Peyer's patch (tissue), 4 donors: ENCODE measurements at regions not wholly inside any gene's neighbourhood (a gene's known extent, or its start where the extent isn't known, plus 50 kb on each side); places are given as distances from the start of the nearest gene placed in this dataset.
A peak's percentile ranks its signal among the peaks of the same experiment; 100 is the strongest.

Experiments used
- DNase-seq, 3 donors: peaks; one replicate each; pipeline ENCODE4 v3.0.0-alpha.2; 2017 to 2019
- H3K27ac ChIP-seq, 4 donors: fragments of 200-600 bp; sonication (generic); one replicate each; pipeline ENCODE4 v1.5.1; 2016 to 2019
- H3K27me3 ChIP-seq, 2 donors: fragments of 200-600 bp; sonication (generic); one replicate each; pipeline ENCODE4 v1.5.1; 2019
- H3K36me3 ChIP-seq, 3 donors: fragments of 200-600 bp; sonication (generic); one replicate each; pipeline ENCODE4 v1.5.1; 2016 to 2019
- H3K4me1 ChIP-seq, 4 donors: fragments of 200-600 bp; sonication (generic); one replicate each; pipeline ENCODE4 v1.5.1; 2016 to 2019
- H3K4me3 ChIP-seq, 4 donors: fragments of 200-600 bp; sonication (generic); 1 replicate in 3 of 4; 2 replicates in 1 of 4; pipeline ENCODE4 v1.5.1; 2016 to 2019; ENCODE audit warnings: mild to moderate bottlenecking in 1 of 4
- H3K9me3 ChIP-seq, 4 donors: fragments of 200-600 bp; sonication (generic); one replicate each; pipeline ENCODE4 v1.5.1; 2016 to 2019; ENCODE audit warnings: mild to moderate bottlenecking in 1 of 4
- CTCF ChIP-seq, 6 experiments: fragments of 450-650 bp in 4 of 6; fragments of 200-600 bp in 2 of 6; sonication (generic) in 1 of 6; IDR thresholded peaks; one replicate each; pipeline ENCODE4 v1.5.1; 2017 to 2019; ENCODE audit warnings: antibody characterized with exemption in 6 of 6, mild to moderate bottlenecking in 3 of 6, moderate library complexity in 1 of 6
- POLR2A ChIP-seq, 2 donors: fragments of 450-650 bp; IDR thresholded peaks; one replicate each; pipeline ENCODE4 v1.5.1; 2017; ENCODE audit warnings: antibody characterized with exemption in 2 of 2, mild to moderate bottlenecking in 2 of 2, moderate library complexity in 2 of 2

GRCh38 chr9:79396168-79396567 lies 175.6 kb upstream of the TLE4 start:
- no peak overlapping the region for H3K4me3 ChIP-seq
- no peak overlapping the region for H3K27ac ChIP-seq
- DNase-seq, result no peak
- no peaks in the 10 kb centered on the region for H3K4me1 ChIP-seq
- TF ChIP-seq CTCF (IDR thresholded peaks at IDR 0.05), result no peak
- no peak for TF ChIP-seq POLR2A (IDR thresholded peaks at IDR 0.05)
- H3K9me3 ChIP-seq, result no peaks in the 10 kb centered on the region
- no peaks in the 10 kb centered on the region for H3K36me3 ChIP-seq
- no peaks in the 10 kb centered on the region for H3K27me3 ChIP-seq

- Histone ChIP-seq H3K36me3 (no peaks in the 10 kb centered on the region), H3K27ac (no peak overlapping the region), H3K9me3 (no peaks in the 10 kb centered on the region), H3K27me3 (no peaks in the 10 kb centered on the region), H3K4me1 (no peaks in the 10 kb centered on the region), H3K4me3 (no peak overlapping the region)
- TF ChIP-seq POLR2A (IDR thresholded peaks at IDR 0.05), result no peak
- TF ChIP-seq CTCF (IDR thresholded peaks at IDR 0.05), result peak in 1 of 6 experiments; percentile 4
- DNase-seq, result no peak
Observed at GRCh38 chr9:79403495-79403894, 168.3 kb upstream of the TLE4 start.

GRCh38 chr9:79408200-79408599 lies 163.6 kb upstream of the TLE4 start:
- H3K4me3 ChIP-seq, result no peak overlapping the region
- no peaks in the 10 kb centered on the region for H3K4me1 ChIP-seq
- no peaks in the 10 kb centered on the region for H3K36me3 ChIP-seq
- no peak for DNase-seq
- no peaks in the 10 kb centered on the region for H3K27me3 ChIP-seq
- H3K9me3 ChIP-seq, result no peaks in the 10 kb centered on the region
- no peak overlapping the region for H3K27ac ChIP-seq
- TF ChIP-seq CTCF (IDR thresholded peaks at IDR 0.05) (no peak), POLR2A (IDR thresholded peaks at IDR 0.05) (no peak)

- no peak overlapping the region for H3K4me3 ChIP-seq
- no peaks in the 10 kb centered on the region for H3K9me3 ChIP-seq
- no peak for TF ChIP-seq POLR2A (IDR thresholded peaks at IDR 0.05)
- no peak for TF ChIP-seq CTCF (IDR thresholded peaks at IDR 0.05)
- no peak overlapping the region for H3K27ac ChIP-seq
- H3K27me3 ChIP-seq, result no peaks in the 10 kb centered on the region
- no peaks in the 10 kb centered on the region for H3K36me3 ChIP-seq
- DNase-seq, result no peak
- H3K4me1 ChIP-seq, result no peaks in the 10 kb centered on the region
Observed at GRCh38 chr9:79408617-79409016, 163.1 kb upstream of the TLE4 start.

- Histone ChIP-seq H3K36me3 (no peaks in the 10 kb centered on the region), H3K4me1 (no peaks in the 10 kb centered on the region), H3K4me3 (no peak overlapping the region), H3K27me3 (no peaks in the 10 kb centered on the region), H3K27ac (no peak overlapping the region), H3K9me3 (no peaks in the 10 kb centered on the region)
- TF ChIP-seq CTCF (IDR thresholded peaks at IDR 0.05), result no peak
- TF ChIP-seq POLR2A (IDR thresholded peaks at IDR 0.05), result no peak
- no peak for DNase-seq
Observed at GRCh38 chr9:79409182-79409823, 162.5 kb upstream of the TLE4 start.

- Histone ChIP-seq H3K4me3 (no peak overlapping the region), H3K27me3 (no peaks in the 10 kb centered on the region), H3K27ac (no peak overlapping the region), H3K9me3 (no peaks in the 10 kb centered on the region), H3K4me1 (no peaks in the 10 kb centered on the region), H3K36me3 (no peaks in the 10 kb centered on the region)
- no peak for TF ChIP-seq POLR2A (IDR thresholded peaks at IDR 0.05)
- TF ChIP-seq CTCF (IDR thresholded peaks at IDR 0.05), result no peak
- DNase-seq, result no peak
Observed at GRCh38 chr9:79425840-79426239, 145.9 kb upstream of the TLE4 start.
